ENCODE measurements at regions not wholly inside any gene's neighbourhood (a gene's known extent, or its start where the extent isn't known, plus 50 kb on each side); places are given as distances from the start of the nearest gene placed in this dataset.

DNA sequence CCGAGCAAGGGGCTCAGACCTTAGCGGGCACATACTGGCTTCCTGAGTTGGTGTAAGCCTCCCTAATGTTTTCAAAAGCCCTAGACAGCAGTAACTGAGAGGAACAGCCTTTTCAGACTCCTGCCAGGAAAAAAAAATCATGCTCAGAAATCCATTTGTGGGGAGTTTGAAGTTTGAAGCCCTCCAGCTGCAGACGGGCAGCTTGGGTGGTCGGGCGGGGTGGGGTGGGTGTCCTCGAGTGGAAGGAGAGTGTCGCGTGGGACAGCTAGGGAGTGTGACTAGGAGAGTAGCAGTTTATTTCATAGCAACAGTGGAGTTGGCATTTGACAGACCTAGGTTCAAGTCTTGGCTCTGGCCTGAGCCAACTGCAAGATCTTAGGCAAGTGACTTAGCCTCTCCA is 90.7 kb upstream of the PITX1 start:
- DNase-seq, result no peak

DNA sequence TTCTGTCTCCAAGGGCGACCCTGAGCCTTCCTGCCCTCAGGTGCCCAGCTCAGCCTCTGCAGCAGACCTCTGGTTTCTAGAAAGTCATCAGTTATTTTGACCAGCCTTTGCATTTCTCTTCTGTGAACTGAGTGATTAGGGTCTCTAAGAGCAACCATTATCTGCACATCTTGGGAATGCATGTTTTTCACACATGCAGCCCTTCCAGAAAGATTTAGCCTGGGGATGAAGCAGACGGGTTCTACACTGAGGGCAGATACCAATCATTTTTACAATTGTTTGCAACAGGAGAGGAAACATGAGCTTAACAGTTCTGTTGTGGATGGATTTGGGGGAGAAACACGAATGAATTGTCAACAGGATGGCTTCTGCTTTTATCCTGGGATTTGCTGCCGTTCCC is 90.1 kb upstream of the PITX1 start:
- no peak for DNase-seq

DNA sequence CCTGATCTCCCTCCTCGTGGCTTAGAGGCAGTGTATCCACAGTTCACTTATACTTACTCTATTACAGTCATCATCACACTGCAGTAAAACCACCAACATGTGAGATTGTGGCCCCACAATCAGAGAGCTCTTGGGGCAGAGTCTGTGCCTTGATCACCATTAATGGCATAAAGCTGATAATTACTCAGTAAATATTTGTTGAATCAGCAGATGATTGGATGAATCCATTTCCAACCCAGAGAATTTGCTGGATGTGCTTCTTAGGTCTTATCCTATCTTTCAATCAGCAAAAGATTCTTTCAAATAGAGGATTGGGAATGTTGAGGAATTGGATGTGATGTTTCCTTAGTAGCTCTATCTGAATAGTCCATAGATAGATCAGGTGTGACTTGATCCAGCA is 88.8 kb upstream of the PITX1 start:
- DNase-seq, result no peak

DNA sequence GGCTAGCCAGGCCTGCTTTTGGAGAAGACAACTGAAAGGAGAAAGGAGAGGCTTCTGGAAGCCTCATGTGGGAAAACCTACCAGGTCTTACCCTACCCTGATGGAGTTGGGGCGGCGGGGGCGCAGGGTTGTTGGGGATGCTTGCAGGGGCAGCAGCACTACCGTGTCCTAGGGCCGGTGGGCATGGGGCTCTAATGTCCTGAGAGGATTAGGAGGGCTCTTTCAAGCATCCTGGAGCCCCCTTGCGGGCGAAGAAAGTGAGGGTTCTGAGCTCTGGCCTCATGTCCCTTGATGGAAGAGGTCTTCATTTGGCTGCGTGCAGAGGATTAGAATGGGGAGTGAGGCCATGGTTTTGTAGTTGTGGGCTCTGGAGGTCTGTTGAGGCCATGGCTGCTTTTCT is 86.9 kb upstream of the PITX1 start:
- DNase-seq, result no peak

DNA sequence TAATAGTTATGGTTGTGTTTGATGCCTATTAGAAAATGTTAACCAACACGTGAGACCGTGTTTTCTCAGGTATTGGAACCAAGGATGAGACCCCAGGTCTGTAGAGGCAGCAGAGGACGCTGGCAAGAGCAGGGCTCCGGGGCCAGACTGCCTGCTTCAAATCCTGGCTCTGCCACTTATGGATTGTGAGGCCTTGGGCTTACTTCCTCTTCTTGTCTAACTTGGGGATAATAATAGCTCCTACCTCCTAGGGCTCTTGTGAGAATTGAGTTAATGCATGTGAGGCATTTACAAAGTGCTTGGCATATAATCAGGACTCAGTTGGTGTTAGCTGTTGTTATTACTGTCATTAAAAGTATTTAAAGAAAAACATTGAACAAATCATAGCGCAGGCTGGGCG is 85.5 kb upstream of the PITX1 start:
- no peak for DNase-seq

DNA sequence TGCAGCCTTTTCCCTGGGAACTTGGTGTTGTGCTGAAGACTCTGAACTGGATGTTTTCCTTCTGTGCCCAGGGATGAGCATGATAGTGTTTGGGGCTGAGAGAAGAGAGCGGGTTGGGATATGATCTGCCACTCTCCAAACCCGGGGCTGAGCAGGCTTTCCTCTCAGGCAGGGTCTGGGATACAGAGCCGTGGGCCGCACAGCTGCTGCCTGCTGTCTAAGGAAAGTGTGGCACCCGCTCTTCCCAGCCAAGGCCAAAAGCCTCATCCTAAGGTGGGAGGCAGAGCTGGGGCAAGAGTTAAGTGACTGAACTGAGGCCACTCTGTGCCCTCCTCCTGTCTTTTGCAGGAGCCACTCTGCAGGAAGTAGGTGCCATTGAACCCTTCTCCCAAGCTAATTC is 83.6 kb upstream of the PITX1 start:
- DNase-seq, result no peak

DNA sequence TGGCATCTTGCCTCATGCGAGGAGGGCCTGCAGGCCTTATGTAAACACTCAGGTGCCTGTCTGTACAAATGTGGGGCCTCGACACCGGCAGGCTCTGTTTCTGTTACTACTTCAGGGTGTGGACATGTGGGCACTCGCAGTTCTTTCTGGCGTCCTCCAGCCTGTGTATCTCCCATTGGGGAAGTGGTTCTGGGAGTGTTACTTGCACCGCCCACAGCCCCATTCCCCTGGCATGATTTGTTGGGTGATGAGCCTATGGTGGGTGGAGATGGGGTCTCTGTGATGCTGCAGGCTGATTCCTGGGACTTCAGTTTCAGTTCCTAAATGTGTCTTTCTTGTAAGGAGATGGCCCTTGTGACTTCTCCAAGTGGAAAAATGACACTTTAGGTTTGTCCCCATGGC is 82.1 kb upstream of the PITX1 start:
- DNase-seq, result peak in 11 of 58 donors; percentile 4 to 23 (median 12)

DNA sequence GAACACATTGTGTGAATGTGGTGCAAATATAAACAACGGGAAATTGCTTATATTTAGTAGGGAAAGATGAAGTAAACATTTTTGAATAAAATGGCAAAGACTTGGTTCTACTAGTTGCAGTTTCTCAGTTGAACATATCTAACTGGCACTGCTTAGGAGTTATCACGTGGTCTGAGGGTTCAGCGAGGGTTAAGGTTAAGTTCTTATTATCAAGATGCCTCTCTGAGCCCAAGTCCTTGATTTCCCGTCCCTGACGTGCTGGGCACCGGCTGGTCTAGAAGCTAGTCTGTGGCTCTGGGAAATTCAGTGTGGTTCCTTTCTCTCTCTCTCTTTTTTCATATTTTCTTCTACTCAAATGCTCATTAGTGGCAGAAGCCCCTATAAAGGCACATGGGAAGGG is 81.6 kb upstream of the PITX1 start:
- DNase-seq, result no peak

DNA sequence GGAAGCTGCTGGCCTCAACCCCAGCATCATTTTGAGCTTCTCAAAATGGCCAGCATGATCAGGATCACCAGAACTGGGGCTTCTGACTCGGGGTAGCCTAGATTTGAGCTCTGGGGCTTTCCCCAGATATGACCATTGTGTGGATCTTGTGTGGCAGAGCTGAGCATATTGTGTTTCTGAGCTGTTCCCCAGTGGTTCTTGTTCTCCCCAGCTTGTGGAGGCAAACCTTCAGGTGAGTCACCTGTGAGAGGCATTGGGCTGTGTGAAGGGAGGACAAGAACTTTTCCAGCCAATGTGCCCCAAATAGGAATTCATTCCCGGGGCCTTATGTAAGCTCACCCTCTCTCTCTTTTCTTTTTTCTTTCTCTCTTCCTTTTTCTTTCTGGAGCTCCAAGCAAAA is 80.7 kb upstream of the PITX1 start:
- DNase-seq, result no peak

DNA sequence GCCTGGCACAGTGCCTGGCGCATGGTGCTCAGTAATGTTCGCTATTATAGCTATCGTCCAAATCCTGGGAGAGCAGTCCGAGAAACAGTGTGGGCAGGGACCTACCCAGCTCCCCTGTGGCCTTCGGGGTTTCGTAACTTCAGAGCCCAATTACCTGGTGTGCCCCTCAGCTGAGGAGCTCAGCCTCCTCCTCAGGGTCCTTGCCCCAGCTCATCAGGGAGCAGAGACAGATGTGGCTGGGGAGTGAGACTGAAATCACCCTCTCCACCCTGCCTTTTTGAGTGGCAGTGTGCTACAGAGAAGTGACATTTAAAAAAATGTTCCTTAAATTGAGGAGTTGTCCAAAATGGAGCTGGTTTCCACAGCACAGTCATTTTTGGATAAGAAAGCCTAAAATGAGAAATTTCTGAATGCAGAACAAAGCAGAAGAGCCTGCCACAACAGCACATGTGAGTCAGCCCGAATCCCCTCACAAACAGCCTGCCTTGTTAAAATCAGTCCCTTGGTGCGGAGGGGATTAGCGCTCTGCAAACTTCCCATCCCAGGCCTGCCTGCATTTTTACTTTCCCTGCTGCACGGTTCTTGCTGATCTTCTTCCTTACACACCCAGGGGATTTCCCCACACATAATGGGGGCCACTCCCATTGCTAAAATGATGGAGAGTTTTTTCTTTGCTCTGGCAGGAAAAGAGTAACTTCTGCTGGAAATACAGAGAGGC is 78.1 kb upstream of the PITX1 start:
- DNase-seq, result no peak

DNA sequence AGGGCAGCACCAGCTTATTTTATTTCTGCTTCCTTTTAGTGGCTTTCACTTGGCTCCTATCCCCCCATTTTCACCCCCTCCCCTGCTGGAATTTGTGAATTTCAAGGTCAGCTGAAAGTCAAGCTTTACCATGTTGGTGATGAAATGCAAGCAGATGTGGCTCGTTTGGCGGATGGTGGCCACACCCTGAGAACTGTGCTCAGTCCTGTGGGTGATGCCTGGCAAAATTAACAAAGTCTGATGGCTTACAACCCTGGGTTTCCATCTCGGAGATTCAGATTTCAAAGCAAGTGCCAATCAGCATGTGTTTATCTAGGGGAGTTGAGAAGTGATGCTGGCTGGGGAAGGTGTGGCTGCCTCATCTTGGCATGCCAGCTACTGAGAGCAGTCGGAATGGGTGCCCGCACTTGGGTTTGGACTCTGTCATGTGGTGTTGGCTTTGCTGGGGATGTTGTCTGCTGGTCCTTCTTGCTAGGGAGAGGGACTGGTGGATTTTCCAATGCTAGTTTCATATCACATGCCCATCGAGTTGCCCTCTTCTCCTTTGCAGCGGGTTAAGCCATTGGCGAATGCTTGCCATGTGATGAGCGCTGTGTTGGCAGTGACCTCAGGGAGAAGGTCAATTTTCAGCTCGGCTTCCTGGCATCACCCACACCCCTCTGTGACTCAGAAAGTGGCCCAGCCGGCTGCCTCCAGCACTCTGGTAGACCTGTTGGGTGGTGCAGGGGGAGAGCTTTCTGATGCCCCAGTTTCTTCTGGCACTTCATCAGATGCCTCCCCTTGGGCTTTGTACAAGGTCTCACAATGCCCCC is 77.0 kb upstream of the PITX1 start:
- DNase-seq, result no peak

DNA sequence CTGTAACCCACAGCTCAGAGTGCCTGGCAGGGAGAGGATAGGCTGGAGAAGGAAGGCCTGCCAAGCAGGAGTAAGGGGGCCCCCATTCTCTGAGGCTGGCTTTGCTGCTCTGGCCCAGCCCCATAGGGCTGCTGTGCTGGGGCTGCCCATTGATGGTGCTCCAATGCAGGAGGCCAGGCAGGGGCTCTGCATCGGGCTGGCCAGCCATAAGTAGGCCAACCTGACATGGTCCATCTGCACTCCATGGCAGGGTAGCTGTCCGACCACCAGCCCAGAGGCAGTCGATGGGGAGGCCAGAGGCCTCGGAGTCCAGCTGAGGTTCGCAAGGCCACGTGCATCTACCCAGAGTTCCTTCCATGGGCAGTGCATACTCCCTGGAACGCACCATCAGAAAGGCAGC is 75.0 kb upstream of the PITX1 start:
- DNase-seq, result no peak

DNA sequence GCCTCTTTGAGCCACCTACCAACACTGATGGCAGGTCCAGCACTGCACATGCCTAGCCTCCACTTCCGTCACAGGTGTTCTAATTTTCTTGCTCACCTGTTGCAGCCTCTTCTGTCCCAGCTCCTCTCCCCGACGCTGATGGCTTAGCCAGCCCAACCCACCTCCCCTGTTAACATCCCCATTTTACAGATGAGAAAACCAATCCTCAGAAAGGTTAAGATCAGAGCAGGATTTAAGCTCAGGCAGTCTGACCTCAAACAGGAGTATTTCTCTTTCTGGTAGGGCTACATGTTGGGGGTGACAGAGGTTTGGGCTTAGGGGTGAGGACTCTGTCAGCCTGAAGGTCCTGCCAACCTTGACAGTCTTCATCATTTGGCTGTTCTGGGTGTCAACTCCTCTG is 74.5 kb upstream of the PITX1 start:
- no peak for DNase-seq

DNA sequence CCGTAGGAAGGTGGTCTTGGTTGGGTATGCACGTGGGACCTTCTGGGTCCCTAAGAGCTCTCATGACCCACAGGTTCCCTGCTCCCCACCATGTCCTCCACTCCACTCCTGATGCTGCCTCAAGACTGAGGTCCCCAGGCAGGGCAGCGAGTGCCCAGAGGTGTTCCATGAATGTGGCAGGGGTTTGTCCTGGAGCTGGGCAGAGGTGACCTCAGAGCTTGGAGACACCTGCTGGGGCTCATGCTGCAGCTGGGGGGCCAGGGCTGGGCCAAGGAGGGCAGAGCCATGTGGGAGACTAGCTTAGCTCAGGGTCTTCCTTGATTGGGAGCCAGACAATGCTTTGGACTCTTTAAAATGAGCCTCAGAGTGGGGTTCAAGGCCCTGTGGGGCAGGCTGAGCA is 74.0 kb upstream of the PITX1 start:
- DNase-seq, result no peak

DNA sequence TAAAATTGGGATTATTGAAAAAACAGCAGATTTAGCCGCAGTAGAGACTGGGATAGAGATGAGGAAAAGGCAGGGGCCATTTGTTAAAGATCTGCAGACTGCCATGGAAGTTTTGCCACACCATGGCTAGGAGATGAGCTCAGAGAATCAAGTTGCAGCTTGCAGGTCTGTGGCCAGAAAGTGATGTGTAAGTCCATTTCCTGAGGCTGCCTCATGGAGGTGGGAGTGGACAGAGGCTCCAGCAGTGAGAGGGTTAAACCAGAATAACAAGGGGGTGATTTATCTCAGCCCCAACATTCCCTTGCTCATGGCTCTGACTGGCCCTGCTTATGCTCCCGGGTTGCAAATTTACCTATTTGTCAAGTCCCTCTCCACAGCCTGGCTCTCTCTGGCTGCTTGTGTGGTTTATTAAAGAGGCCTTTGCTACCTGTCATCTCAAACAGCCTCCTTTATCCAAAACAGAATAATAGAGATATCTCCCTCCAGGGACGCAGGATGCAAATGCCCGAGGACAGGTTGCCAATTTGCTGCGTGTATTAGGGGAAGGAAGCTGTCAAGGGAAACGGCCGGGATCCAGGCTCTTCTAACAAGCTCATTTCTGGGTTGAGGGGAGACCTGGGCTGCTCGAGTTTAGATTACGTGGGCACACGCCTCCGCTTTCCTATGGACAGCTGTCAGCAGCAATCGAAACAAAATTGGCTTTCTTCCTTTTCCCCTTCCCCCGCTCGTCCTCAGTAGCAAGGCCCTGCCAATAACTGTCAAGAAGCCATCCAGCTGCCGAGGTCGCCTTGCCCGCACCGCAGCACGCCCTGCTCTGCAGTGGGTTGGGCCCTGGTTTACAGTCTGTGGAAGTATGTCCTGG is 72.8 kb upstream of the PITX1 start:
- no peak for DNase-seq

DNA sequence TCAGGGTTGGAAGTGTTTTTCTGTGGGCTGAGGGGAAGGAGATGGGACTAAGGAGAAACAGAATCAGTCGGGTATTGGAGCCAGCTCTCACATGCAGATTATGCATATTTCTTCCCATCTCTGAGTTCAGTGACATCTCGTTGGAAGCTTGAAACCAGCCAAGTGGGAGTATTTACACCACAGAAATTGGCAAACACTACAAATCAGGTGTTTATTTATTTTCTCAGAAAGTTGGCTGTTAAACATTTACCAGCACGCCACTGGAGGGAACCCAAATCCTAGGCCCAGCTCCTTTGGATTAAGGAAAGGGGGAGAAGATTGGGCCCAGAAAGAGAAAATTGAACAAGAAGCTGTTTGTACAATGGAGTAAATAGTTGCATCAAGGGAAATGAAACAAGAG is 72.1 kb upstream of the PITX1 start:
- no peak for DNase-seq

DNA sequence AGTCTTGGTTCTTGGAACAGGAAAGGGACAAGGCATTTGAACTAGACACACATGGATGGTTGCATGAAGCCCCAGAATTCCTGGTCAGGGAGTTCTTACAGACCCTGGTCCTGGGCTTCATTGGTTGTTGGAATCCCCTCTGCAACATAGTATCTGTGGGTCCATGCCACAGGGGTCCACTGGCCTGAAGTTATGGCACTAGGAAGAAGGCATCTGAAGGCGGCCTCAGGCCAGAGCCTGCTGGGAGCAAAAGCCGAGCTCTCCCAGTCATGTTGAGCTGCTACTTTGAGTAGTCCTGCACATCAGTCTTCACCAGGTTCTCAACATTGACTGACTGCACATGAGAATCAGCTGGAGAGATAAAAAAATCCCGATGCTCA is 71.1 kb upstream of the PITX1 start:
- DNase-seq, result no peak

DNA sequence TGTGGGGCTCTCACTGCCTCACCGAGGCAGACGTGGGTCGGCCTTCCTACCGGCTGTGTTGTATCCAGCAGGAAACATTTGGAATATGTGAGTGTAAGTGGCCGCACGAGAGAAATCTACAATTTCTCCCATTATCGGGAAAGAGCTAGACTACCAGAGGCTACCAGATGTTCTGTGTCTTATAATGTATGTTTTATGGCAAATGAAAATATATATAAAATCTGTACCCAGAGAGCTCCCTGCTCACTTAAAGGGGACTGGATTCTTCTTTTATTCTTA is 69.5 kb upstream of the PITX1 start:
- no peak for DNase-seq

DNA sequence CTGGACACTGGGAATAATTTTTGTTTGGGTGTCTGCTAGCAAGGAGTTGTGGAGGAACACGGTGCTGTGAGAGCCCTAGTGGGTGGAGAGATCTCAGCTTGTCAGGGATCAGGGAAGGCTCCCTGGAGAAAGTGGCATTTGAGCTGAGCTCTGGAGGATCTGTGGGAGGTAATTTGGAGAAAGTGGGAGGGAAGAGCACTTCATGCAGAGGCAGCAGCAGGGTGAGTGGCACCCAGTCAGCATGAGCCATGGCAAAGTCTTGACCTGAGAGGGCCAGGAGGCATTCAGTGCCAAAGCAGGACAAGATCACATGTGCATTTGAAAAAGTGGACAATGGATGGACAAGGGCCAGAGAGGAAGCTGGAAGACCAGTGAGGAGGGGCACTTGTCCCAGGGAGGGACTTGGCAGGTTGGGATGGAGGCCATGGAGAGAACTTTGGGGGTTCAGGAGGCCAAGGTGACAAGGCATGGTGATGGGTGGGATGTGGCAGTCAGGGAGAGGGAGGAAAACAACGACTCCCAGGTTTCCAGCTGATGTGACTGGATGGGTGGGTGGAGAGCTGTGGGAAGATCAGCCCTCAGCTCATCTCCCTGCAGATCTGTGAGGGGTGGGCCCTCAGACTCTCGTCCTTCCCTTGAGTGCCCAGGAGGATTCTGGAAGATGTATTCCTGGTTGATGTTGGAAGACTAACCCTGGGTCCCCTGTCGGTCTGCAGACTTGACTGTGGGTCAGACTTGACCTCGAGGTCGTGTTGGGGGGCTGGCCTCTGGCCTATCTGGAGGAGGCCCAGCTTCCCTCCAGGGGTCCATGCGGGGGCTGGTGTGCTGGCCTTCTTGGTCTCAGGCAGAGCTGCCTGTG is 68.9 kb upstream of the PITX1 start:
- no peak for DNase-seq

DNA sequence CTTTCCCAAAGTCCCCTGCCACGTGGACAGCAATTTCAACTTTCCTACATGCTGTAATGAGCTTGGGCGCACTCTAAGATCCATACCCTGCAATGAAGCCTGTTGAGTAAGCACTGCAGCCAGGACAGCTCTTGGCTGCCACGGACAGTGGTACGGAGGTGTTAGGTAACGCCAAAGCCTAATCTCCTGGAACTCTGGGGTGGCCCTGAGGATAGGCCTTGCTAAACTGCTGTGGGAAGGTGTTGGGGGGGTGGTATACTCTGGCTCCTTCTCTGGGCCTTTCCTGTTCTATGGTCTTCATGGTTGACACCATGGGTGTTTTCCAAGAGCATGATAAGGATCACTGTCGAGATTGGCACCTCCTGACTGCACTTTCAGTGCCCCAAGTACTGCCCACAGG is 66.4 kb upstream of the PITX1 start:
- DNase-seq, result no peak

DNA sequence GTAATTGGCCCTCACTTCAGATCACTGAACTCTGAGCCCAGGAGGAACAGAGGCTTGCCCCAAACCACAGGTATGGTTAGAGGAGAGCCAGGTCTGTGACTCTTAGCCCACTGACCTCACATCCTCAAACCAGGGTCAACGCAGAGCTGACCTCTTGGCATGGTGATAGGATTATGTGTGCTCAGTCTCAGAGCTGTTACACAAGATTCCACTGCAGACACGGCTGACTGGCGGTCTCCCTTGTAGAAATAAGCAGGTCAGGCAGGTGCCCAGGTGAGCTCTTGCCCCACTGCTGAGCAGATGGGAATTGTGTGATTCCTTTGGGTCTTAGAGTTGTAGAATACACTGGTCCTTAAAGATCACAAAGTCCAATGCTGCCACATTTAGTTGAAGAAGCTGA is 66.0 kb upstream of the PITX1 start:
- DNase-seq, result no peak

DNA sequence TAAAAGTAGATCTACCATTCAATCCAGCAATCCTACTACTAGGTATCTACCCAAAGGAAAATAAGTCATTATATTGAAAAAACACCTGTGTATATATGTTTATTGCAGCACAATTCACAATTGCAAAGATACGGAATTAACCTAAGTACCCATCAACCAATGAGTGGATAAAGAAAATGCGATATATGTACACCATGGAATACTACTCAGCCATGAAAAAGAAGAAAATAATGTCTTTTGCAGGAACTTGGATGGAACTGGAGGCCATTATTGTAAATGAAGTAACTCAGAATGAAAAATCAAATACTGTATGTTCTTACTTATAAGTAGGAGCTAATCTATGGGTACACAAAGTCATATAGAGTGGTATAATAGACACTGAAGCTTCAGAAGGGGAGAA is 63.4 kb upstream of the PITX1 start:
- DNase-seq, result no peak

Measured in anterior cingulate cortex (tissue), 58 donors.